ENCODE measurements at regions not wholly inside any gene's neighbourhood (a gene's known extent, or its start where the extent isn't known, plus 50 kb on each side); places are given as distances from the start of the nearest gene placed in this dataset.

- Mint-ChIP-seq H3K27me3 (ENCODE audit: unreplicated experiment) (peaks cover 3% of the 10 kb centered on the region), H3K36me3 (ENCODE audit: unreplicated experiment) (peaks cover 15% of the 10 kb centered on the region), H3K4me3 (ENCODE audit: unreplicated experiment) (no peak overlapping the region), H3K4me1 (ENCODE audit: low read depth, unreplicated experiment) (no peaks in the 10 kb centered on the region), H3K27ac (ENCODE audit: unreplicated experiment) (no peak overlapping the region), H3K9me3 (ENCODE audit: unreplicated experiment) (peaks cover 8% of the 10 kb centered on the region)
- TF ChIP-seq CTCF (IDR thresholded peaks at IDR 0.05; ENCODE audit: partially characterized antibody, unreplicated experiment) = no peak
- no peak for DNase-seq
These were observed 54.7 kb upstream of the ZNF423 start for GRCh38 chr16:49910541-49911071.

GRCh38 chr16:49911430-49911829 is 55.5 kb upstream of the ZNF423 start:
- no peak for DNase-seq
- Mint-ChIP-seq H3K4me1 (ENCODE audit: low read depth, unreplicated experiment) (no peaks in the 10 kb centered on the region), H3K9me3 (ENCODE audit: unreplicated experiment) (peaks cover 8% of the 10 kb centered on the region), H3K27ac (ENCODE audit: unreplicated experiment) (no peak overlapping the region), H3K27me3 (ENCODE audit: unreplicated experiment) (peaks cover 3% of the 10 kb centered on the region), H3K36me3 (ENCODE audit: unreplicated experiment) (peaks cover 15% of the 10 kb centered on the region), H3K4me3 (ENCODE audit: unreplicated experiment) (no peak overlapping the region)
- no peak for TF ChIP-seq CTCF (IDR thresholded peaks at IDR 0.05; ENCODE audit: partially characterized antibody, unreplicated experiment)

DNA sequence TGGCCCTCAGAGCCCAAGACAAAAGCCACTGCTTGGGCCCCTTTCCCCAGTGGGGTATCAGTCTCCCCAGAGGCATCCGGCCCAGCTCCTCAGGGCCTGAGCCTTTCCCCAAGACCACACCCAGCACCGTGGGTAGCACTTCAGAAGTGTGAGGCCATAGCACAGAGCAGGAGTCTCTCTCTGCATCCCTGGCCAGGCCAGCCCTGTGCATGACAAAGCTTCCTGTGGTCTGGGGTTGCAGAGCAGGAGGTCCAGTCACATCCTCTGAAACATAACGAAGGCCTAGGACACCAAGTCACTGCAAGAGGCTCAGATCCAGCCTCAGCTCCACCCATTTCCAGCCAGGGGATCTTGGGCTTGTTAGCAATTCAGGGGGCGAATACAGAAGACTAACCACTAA is 56.8 kb upstream of the ZNF423 start:
- TF ChIP-seq CTCF (IDR thresholded peaks at IDR 0.05; ENCODE audit: partially characterized antibody, unreplicated experiment) = no peak
- H3K36me3 Mint-ChIP-seq (ENCODE audit: unreplicated experiment) = peaks cover 15% of the 10 kb centered on the region

DNA sequence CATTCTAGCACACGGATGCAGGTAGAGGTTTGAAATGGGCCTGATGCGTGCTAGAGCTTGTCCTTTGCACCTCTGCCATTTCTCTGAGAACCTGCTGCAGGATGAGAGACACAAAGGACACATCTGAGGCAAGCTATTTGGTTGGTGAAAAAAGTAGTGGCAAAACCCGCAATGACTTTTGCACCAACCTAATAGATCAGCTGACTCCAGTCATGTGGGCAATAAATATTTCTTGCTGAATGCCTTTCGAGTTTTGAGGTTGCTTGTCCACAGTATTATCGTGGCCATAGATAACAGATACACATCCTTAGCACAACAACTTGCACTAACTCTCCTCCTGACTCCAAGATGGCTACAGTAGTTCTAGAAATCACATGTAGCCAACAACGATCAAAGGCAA is 57.8 kb upstream of the ZNF423 start:
- Mint-ChIP-seq H3K9me3 (ENCODE audit: unreplicated experiment) (peaks cover 6% of the 10 kb centered on the region), H3K4me3 (ENCODE audit: unreplicated experiment) (no peak overlapping the region), H3K36me3 (ENCODE audit: unreplicated experiment) (peaks cover 15% of the 10 kb centered on the region), H3K27ac (ENCODE audit: unreplicated experiment) (no peak overlapping the region), H3K4me1 (ENCODE audit: low read depth, unreplicated experiment) (no peaks in the 10 kb centered on the region), H3K27me3 (ENCODE audit: unreplicated experiment) (peaks cover 3% of the 10 kb centered on the region)
- no peak for TF ChIP-seq CTCF (IDR thresholded peaks at IDR 0.05; ENCODE audit: partially characterized antibody, unreplicated experiment)
- DNase-seq = no peak

More for the DNA sequence above, 56.8 kb upstream of the ZNF423 start:
- Mint-ChIP-seq H3K9me3 (ENCODE audit: unreplicated experiment) (peaks cover 8% of the 10 kb centered on the region), H3K27ac (ENCODE audit: unreplicated experiment) (no peak overlapping the region), H3K4me1 (ENCODE audit: low read depth, unreplicated experiment) (no peaks in the 10 kb centered on the region), H3K27me3 (ENCODE audit: unreplicated experiment) (peaks cover 3% of the 10 kb centered on the region), H3K4me3 (ENCODE audit: unreplicated experiment) (no peak overlapping the region)
- no peak for DNase-seq

- no peak overlapping the region for H3K27ac Mint-ChIP-seq (ENCODE audit: unreplicated experiment)
- peaks cover 6% of the 10 kb centered on the region for H3K9me3 Mint-ChIP-seq (ENCODE audit: unreplicated experiment)
- no peak for TF ChIP-seq CTCF (IDR thresholded peaks at IDR 0.05; ENCODE audit: partially characterized antibody, unreplicated experiment)
- H3K4me3 Mint-ChIP-seq (ENCODE audit: unreplicated experiment) = no peak overlapping the region
- peaks cover 15% of the 10 kb centered on the region for H3K36me3 Mint-ChIP-seq (ENCODE audit: unreplicated experiment)
- no peak for DNase-seq
- H3K27me3 Mint-ChIP-seq (ENCODE audit: unreplicated experiment) = peaks cover 3% of the 10 kb centered on the region
- no peaks in the 10 kb centered on the region for H3K4me1 Mint-ChIP-seq (ENCODE audit: low read depth, unreplicated experiment)
These were observed 58.7 kb upstream of the ZNF423 start for GRCh38 chr16:49914657-49915056.

Data from glutamatergic neuron (in vitro differentiated cells).